ENCODE measurements at regions not wholly inside any gene's neighbourhood (a gene's known extent, or its start where the extent isn't known, plus 50 kb on each side); places are given as distances from the start of the nearest gene placed in this dataset.

DNA sequence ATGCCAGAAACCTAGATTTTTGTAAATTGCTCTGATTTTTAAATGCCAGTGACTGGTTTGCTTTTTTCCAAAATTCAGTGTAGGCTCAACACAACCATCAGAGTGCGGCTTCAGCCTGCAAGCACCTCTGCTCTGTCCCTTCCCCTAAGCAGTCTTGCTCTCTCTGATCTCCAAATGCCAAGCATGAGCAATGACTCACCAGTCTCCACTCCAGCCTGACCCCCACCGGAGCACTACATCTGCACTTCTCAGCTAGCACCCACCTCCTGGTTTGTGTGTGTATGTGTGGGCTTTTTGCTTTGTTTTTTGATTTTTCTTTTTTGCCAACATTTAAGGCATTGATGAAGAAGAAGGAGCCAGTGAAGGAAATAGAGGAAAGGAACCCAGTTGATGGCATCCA is 61.4 kb upstream of the ADRA1B start:
- no peak for DNase-seq (ENCODE audit: low read depth, low spot score)

DNA sequence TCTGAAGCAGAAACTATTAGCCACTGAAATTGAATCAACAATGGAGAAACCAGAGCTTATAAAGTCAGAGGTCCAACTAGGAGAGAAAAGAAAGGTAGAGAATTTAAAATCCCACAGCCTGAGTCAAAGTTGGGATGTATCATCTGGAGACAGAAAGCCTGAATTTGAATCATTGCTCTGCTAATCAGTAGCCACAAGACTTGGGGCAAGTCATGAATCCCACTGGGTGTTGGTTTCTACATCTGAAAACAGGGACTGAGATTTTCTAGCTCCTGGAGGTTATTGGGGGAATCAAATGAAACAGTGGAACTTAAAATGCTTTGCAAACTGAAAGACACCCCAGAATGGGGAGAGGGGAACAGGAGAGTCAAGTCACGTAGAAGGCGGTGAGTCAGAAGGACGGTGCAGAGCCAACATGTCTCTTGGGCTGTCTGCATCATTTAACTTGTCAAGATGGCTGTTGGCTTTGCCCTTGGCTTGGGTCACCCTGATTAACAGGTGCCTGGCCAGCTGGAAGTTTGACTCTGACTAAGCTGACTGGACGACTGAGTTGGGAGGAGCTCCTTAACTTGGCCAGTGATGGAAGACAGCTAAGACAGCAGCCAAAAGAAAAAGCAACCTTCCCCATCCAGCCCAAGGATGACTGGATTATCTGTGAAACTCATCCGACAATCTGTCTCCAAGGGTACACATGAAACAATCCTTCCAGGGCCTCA is 60.6 kb upstream of the ADRA1B start:
- no peak for DNase-seq (ENCODE audit: low read depth, low spot score)

DNA sequence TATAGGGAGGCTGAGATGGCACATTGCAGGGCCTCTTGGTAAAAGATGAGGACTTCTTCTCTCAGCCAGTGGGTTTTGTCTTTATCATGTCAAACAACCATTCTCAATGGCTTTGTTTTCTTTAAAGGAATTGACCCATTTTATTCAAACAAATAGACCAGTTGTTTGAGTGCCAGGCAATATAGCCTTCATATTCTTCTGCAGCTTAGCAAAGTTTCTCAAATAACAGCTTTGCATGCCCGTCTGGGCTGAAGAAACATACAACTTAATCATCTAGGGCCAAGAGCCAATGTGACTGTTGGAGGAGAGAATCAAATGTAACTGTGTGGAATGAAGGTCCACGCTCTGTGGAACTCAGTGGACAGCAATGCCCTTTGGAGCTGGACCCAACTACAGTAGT is 57.4 kb upstream of the ADRA1B start:
- DNase-seq (ENCODE audit: low read depth, low spot score), result no peak

DNA sequence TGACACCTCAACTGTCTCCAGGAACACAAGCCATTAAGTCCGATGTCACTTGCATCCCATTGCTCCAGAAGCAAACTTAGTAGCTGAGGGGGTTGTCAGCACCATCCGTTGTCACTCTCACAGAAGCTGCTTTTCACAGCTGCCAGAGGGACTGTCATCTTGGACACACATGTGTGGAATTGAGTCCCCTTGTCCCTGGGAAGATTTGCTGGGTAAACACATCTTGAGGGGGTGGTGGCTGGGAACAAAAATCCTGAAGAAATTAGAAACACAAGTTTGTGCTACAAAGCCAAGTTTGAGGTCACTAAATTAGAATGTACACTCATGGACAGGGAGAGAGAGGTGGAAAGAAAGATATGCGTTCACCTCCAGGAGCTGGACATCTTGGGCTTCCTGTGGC is 55.2 kb upstream of the ADRA1B start:
- no peak for DNase-seq (ENCODE audit: low read depth, low spot score)

DNA sequence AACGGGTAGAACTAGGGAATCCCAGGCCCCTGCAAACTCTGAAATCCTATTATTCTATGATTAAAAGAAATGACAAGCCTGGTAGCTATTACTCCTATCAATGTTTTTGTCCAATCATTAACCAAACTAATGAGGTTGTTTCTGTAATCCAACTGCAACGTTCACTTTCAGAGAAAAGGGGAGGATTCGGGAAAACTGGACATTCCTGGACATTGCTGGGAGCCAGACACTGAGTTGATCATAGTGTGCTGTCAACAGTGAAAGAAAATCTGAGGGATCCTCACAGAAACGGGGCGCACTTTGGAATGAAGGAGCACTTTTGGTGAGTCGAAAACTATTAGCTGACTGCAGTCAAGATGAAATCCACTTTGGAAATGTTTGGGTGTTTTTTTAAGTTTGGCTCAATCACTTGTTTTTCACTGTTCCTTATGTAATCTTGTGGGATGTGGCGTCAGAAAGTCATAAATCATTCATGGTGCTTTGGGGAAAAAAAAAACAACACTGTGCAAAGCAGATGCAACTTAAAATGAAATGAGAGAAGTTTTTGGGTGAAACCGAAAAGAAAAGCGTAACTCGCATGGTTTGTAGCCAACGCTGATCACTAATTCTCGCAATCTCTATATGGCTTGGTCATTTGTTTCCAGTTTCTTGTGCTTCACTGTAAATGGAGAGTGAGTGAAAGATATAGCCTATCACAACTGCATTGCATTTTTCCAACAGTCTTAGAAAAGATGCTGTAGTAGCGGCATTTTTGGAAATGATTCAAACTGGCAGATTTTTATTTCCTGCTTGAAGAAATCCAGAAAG is 51.2 kb upstream of the ADRA1B start:
- DNase-seq (ENCODE audit: low read depth, low spot score), result no peak

DNA sequence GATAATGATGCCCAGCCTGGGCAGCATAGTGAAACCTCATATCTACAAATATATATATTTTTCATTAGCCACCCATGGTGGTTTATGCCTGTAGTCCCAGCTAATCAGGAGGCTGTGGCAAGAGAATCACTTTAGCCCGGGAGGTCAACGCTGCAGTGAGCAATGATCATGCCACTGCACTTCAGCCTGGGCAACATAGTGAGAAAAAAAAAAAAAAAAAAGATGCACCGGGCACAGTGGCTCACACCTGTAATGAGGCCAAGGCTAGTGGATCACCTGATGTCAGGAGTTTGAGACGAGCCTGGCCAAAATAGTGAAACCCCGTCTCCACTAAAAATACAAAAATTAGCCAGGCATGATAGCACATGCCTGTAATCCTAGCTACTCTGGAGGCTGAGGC is 50.2 kb upstream of the ADRA1B start:
- no peak for DNase-seq (ENCODE audit: low read depth, low spot score)
